HG03354 (cell line): ENCODE measurements at regions not wholly inside any gene's neighbourhood (a gene's known extent, or its start where the extent isn't known, plus 50 kb on each side); places are given as distances from the start of the nearest gene placed in this dataset.

Source experiments
- ATAC-seq: cut with Tn5 transposase; IDR thresholded peaks from one replicate; pipeline ENCODE4 v1.9.1; 2021; ENCODE audit warnings: mild to moderate bottlenecking; ENCODE audit not compliant: unreplicated experiment, poor library complexity, severe bottlenecking

DNA sequence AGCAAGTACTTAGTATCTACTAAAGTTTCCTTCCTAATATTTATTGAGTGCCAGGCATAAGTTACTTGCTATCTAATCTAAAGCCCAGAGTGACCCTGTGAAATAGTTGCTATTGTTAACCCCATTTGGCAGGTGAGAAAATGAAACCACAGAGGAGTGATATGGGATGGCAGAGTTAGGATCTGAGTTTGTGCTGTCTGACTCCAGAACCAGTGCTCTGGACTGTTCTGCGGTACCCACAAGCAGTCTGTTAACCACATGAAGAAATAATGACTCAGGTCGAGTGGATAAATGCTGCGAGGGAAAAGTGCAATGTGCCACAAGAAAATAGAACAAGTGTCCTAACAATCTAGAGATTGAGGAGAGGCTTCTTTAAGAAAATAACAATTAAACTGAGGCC lies 60.7 kb upstream of the GZMB start:
- no peak for ATAC-seq

GRCh38 chr14:24693983-24694382 lies 60.0 kb upstream of the GZMB start:
- ATAC-seq: no peak

GRCh38 chr14:24693353-24693737 lies 59.4 kb upstream of the GZMB start:
- no peak for ATAC-seq

GRCh38 chr14:24692382-24693352 lies 58.7 kb upstream of the GZMB start:
- no peak for ATAC-seq

- ATAC-seq: peak; percentile 62
These were observed 56.5 kb upstream of the GZMB start for GRCh38 chr14:24690492-24690891.

DNA sequence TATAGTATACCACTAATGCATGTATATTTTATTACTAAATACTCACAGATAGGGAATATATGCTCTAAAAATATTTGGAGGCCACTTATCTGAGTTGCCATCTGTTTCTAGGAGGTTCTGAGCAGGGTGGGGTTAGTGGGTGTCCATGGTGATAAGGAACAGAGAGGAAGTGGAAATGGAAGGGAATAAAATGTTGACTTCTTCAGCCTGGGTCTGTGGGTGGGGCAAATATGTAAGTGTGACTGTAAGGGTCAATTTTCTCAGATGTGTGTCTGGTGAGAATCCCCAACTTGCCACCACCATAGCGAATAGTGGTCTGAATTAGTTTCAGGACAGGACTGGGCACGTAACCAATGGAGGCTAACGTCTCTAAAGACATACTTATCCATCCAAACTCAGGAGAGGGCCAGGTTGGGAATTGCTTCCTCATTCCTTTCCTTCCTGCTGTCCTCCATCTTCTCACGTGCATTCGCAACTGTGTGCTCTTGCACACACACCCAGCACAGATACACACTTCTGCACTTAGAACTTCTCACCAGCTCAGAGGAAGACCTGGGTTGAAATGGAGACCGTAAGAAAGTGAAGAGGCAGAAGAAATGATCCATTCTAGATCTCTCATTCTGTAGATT lies 54.2 kb upstream of the GZMB start:
- no peak for ATAC-seq
